Astrocyte (in vitro differentiated cells and primary cell): ENCODE measurements at regions not wholly inside any gene's neighbourhood (a gene's known extent, or its start where the extent isn't known, plus 50 kb on each side); places are given as distances from the start of the nearest gene placed in this dataset.

Experiments used
- DNase-seq: peaks from one replicate; pipeline ENCODE4 v3.0.0-alpha.2; 2010; ENCODE audit warnings: low read depth
- FAIRE-seq: peaks from 2 replicates; lab custom pipeline; 2011; peaks lifted over from hg19 to GRCh38; lab: Jason Lieb, UNC
- H2AFZ ChIP-seq: 2 replicates; pipeline ENCODE4 v1.6.0; 2012; ENCODE audit warnings: low read depth, low read length, inconsistent platforms
- H3K27ac ChIP-seq: 2 replicates; pipeline ENCODE4 v1.5.1; 2011; ENCODE audit warnings: low read depth, low read length, inconsistent platforms
- H3K27me3 ChIP-seq: 2 replicates; pipeline ENCODE4 v1.6.0; 2011; ENCODE audit warnings: low read length, inconsistent platforms; ENCODE audit not compliant: insufficient read depth
- H3K36me3 ChIP-seq: 2 replicates; pipeline ENCODE4 v1.5.1; 2011; ENCODE audit warnings: low read length, inconsistent platforms; ENCODE audit not compliant: insufficient read depth
- H3K4me1 ChIP-seq: 2 replicates; pipeline ENCODE4 v1.5.1; 2011; ENCODE audit warnings: low read length, inconsistent platforms; ENCODE audit not compliant: insufficient read depth
- H3K4me2 ChIP-seq: 2 replicates; pipeline ENCODE4 v1.6.0; 2012; ENCODE audit warnings: low read length, inconsistent platforms
- H3K4me3 ChIP-seq: 2 replicates; pipeline ENCODE4 v1.5.1; 2011; ENCODE audit warnings: low read depth, mild to moderate bottlenecking, low read length, inconsistent platforms; ENCODE audit not compliant: insufficient read depth
- H3K79me2 ChIP-seq: 2 replicates; pipeline ENCODE4 v1.6.0; 2012; ENCODE audit warnings: mild to moderate bottlenecking, low read length, inconsistent platforms; ENCODE audit not compliant: insufficient read depth
- H3K9ac ChIP-seq: 2 replicates; pipeline ENCODE4 v1.6.0; 2012; ENCODE audit warnings: mild to moderate bottlenecking, low read length, inconsistent platforms
- H3K9me3 ChIP-seq: 2 replicates; pipeline ENCODE4 v1.5.1; 2012; ENCODE audit warnings: low read depth, mild to moderate bottlenecking, low read length, inconsistent platforms; ENCODE audit not compliant: insufficient read depth
- H4K20me1 ChIP-seq: 2 replicates; pipeline ENCODE4 v1.6.0; 2012; ENCODE audit warnings: low read length, inconsistent platforms; ENCODE audit not compliant: insufficient read depth
- H3K27ac Mint-ChIP-seq: one replicate; pipeline ENCODE4 v1.8.0; 2021; ENCODE audit warnings: mild to moderate bottlenecking, mixed read lengths; ENCODE audit not compliant: unreplicated experiment
- H3K27me3 Mint-ChIP-seq: one replicate; pipeline ENCODE4 v1.8.0; 2021; ENCODE audit warnings: low read depth, mixed read lengths; ENCODE audit not compliant: unreplicated experiment
- H3K36me3 Mint-ChIP-seq: one replicate; pipeline ENCODE4 v1.8.0; 2021; ENCODE audit warnings: low read depth, mixed read lengths; ENCODE audit not compliant: unreplicated experiment
- H3K4me1 Mint-ChIP-seq: one replicate; pipeline ENCODE4 v1.8.0; 2021; ENCODE audit warnings: low read depth, mixed read lengths; ENCODE audit not compliant: unreplicated experiment
- H3K4me3 Mint-ChIP-seq: one replicate; pipeline ENCODE4 v1.8.0; 2021; ENCODE audit warnings: mild to moderate bottlenecking, moderate library complexity, mixed read lengths; ENCODE audit not compliant: unreplicated experiment
- H3K9me3 Mint-ChIP-seq: one replicate; pipeline ENCODE4 v1.8.0; 2021; ENCODE audit warnings: mild to moderate bottlenecking, mixed read lengths; ENCODE audit not compliant: unreplicated experiment
- CTCF ChIP-seq: IDR thresholded peaks from 2 replicates; pipeline ENCODE4 v1.5.1; 2011; ENCODE audit warnings: low read depth, mild to moderate bottlenecking, inconsistent platforms, low read length, moderate library complexity; ENCODE audit not compliant: insufficient read depth
- EZH2 ChIP-seq: IDR thresholded peaks from 2 replicates; pipeline ENCODE4 v1.6.1; 2012; ENCODE audit warnings: mild to moderate bottlenecking, low read length, inconsistent platforms; ENCODE audit not compliant: insufficient read depth

- Histone ChIP-seq H3K4me3 (no peak overlapping the region), H4K20me1 (no peaks in the 10 kb centered on the region), H3K27me3 (peaks cover 22% of the 10 kb centered on the region), H3K9ac (no peak overlapping the region), H3K9me3 (no peaks in the 10 kb centered on the region), H3K79me2 (no peaks in the 10 kb centered on the region), H3K4me1 (peaks cover 20% of the 10 kb centered on the region), H3K4me2 (no peak overlapping the region), H3K36me3 (no peaks in the 10 kb centered on the region), H2AFZ (no peak overlapping the region), H3K27ac (no peak overlapping the region)
- peak; percentile 57 for DNase-seq
- peak overlapping the region; percentile 23 for H3K27ac Mint-ChIP-seq
- no peaks in the 10 kb centered on the region for H3K27me3 Mint-ChIP-seq
- no peaks in the 10 kb centered on the region for H3K36me3 Mint-ChIP-seq
- no peak overlapping the region for H3K4me3 Mint-ChIP-seq
- peaks cover 61% of the 10 kb centered on the region for H3K4me1 Mint-ChIP-seq
- H3K9me3 Mint-ChIP-seq, result peaks cover 3% of the 10 kb centered on the region
- peak; percentile 76 for FAIRE-seq
- TF ChIP-seq CTCF (no peak), EZH2 (no peak)
Observed at GRCh38 chr3:24682141-24682547, 187.5 kb upstream of the THRB start.

- Histone ChIP-seq H3K27me3 (peaks cover 28% of the 10 kb centered on the region), H4K20me1 (no peaks in the 10 kb centered on the region), H3K4me3 (no peak overlapping the region), H3K79me2 (no peaks in the 10 kb centered on the region), H2AFZ (no peak overlapping the region), H3K9ac (no peak overlapping the region), H3K36me3 (no peaks in the 10 kb centered on the region), H3K4me1 (peaks cover 23% of the 10 kb centered on the region), H3K4me2 (no peak overlapping the region), H3K27ac (no peak overlapping the region), H3K9me3 (no peaks in the 10 kb centered on the region)
- H3K9me3 Mint-ChIP-seq, result peaks cover 2% of the 10 kb centered on the region
- H3K27me3 Mint-ChIP-seq, result no peaks in the 10 kb centered on the region
- no peak overlapping the region for H3K4me3 Mint-ChIP-seq
- peaks cover 59% of the 10 kb centered on the region for H3K4me1 Mint-ChIP-seq
- FAIRE-seq (peak; percentile 55), DNase-seq (no peak)
- TF ChIP-seq EZH2 (no peak), CTCF (no peak)
- no peak overlapping the region for H3K27ac Mint-ChIP-seq
- no peaks in the 10 kb centered on the region for H3K36me3 Mint-ChIP-seq
Observed at GRCh38 chr3:24683090-24683489, 188.4 kb upstream of the THRB start.

- H3K4me1 ChIP-seq, result peaks cover 21% of the 10 kb centered on the region
Observed at GRCh38 chr3:24683633-24684384, 189.2 kb upstream of the THRB start.

More at GRCh38 chr3:24683633-24684384, 189.2 kb upstream of the THRB start:
- Mint-ChIP-seq H3K27me3 (no peaks in the 10 kb centered on the region), H3K4me1 (peaks cover 55% of the 10 kb centered on the region), H3K27ac (peak overlapping the region; percentile 0), H3K9me3 (peaks cover 2% of the 10 kb centered on the region), H3K4me3 (no peak overlapping the region), H3K36me3 (no peaks in the 10 kb centered on the region)
- Histone ChIP-seq H3K79me2 (no peaks in the 10 kb centered on the region), H3K9ac (no peak overlapping the region), H3K36me3 (no peaks in the 10 kb centered on the region), H4K20me1 (no peaks in the 10 kb centered on the region), H3K27ac (no peak overlapping the region), H3K4me2 (no peak overlapping the region), H3K9me3 (no peaks in the 10 kb centered on the region), H2AFZ (no peak overlapping the region), H3K27me3 (peaks cover 28% of the 10 kb centered on the region), H3K4me3 (no peak overlapping the region)
- DNase-seq (peak; percentile 49), FAIRE-seq (no peak)
- TF ChIP-seq EZH2 (no peak), CTCF (peak; percentile 68)
